RWPE1 (cell line): ENCODE measurements at regions not wholly inside any gene's neighbourhood (a gene's known extent, or its start where the extent isn't known, plus 50 kb on each side); places are given as distances from the start of the nearest gene placed in this dataset.

ENCODE experiments used
- CTCF ChIA-PET: fragments of 350-600 bp; sonication (Branson Sonifier 250); formaldehyde crosslinking; extraction: SDS; loops from one replicate; lab custom pipeline; 2021; lab: Yijun Ruan, JAX
- POLR2A ChIA-PET: fragments of 400-600 bp; formaldehyde crosslinking; extraction: SDS; loops from one replicate; lab custom pipeline; 2020; ENCODE audit warnings: antibody characterized with exemption; ENCODE audit not compliant: low non-redundant PET; lab: Yijun Ruan, JAX
- DNase-seq: peaks from one replicate; pipeline ENCODE4 v3.0.0; 2012; ENCODE audit warnings: low spot score
- H3K27ac ChIP-seq: fragments of 450-650 bp; 2 replicates; pipeline ENCODE4 v1.5.1; 2017
- CTCF ChIP-seq: fragments of 450-650 bp; conservative IDR thresholded peaks from 2 replicates; pipeline ENCODE4 v1.5.1; 2017; ENCODE audit warnings: low read depth, mild to moderate bottlenecking

GRCh38 chr4:163606896-163607691, 112.6 kb downstream of the TMA16 start:
- DNase-seq = no peak
- ChIA-PET POLR2A (no interaction called here), CTCF (no interaction called here)
- no peak for TF ChIP-seq CTCF
- H3K27ac ChIP-seq = no peak overlapping the region

GRCh38 chr4:163609019-163609418, 114.5 kb downstream of the TMA16 start:
- H3K27ac ChIP-seq = no peak overlapping the region
- no peak for DNase-seq
- CTCF ChIA-PET = no interaction called here
- no peak for TF ChIP-seq CTCF
- POLR2A ChIA-PET = no interaction called here

GRCh38 chr4:163610648-163611047, 116.2 kb downstream of the TMA16 start:
- POLR2A ChIA-PET = no interaction called here
- no peak overlapping the region for H3K27ac ChIP-seq
- no peak for DNase-seq
- TF ChIP-seq CTCF = no peak
- CTCF ChIA-PET = no interaction called here

GRCh38 chr4:163611182-163611581, 116.7 kb downstream of the TMA16 start:
- no peak for TF ChIP-seq CTCF
- DNase-seq = no peak
- no peak overlapping the region for H3K27ac ChIP-seq
- ChIA-PET POLR2A (no interaction called here), CTCF (no interaction called here)

- no peak for DNase-seq
- POLR2A ChIA-PET = no interaction called here
- no peak for TF ChIP-seq CTCF
- CTCF ChIA-PET = no interaction called here
- no peak overlapping the region for H3K27ac ChIP-seq
These were observed 117.4 kb downstream of the TMA16 start for GRCh38 chr4:163611784-163612445.

GRCh38 chr4:163612762-163613161, 118.3 kb downstream of the TMA16 start:
- no peak for DNase-seq
- no peak for TF ChIP-seq CTCF
- ChIA-PET CTCF (no interaction called here), POLR2A (no interaction called here)
- no peak overlapping the region for H3K27ac ChIP-seq
